CD4-positive, alpha-beta T cell treated with Interferon alpha-2 for 1 hour (primary cell): ENCODE measurements at regions not wholly inside any gene's neighbourhood (a gene's known extent, or its start where the extent isn't known, plus 50 kb on each side); places are given as distances from the start of the nearest gene placed in this dataset.
"Not testable (repeated sequence)": the region's sequence is repeated elsewhere in the genome, so short reads cannot be mapped to it uniquely, and the experiment has no call there.

Experiments
- DNase-seq, 2 donors: peaks; one replicate each; pipeline ENCODE4 v3.0.0-alpha.2; 2020 to 2022

DNA sequence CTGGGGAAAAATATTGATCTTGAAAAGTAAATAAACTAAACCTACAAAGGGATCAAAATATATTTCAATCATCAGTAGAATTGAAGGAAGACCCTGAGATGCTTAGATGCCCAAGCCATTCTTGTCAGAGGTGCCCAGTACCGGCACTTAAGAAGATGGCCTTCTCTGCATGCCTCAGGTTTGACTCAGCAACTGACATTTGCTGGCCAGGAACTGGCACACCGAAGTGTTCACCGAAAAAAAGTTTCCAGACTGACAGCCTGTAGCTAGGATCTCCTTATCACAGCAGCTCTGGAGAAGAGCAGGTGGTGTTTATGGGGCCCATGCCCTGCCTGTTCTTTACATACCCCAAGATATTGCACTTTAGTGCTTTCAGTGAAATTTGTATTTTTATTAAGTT is 203.2 kb downstream of the MOXD1 start:
- DNase-seq, result no peak

DNA sequence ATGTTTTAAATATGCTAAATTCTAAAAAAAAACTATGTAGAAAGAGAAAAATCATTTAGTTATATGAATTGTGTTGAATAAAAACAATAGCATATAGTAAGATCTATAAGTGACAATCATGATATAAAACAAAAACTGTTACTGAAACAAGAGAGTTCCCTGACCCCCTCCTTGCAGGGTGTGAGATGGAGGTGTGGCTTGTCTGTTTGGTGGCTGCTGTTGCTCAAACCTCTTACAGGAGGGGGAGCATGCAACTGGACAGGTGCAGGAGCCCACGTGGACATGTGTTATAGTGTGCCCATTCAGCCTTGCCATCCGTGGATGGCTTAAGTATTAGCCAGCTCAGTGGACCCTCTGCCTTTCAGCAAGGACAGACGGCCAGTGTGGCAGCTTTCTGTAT is 206.7 kb downstream of the MOXD1 start:
- DNase-seq, result no peak

DNA sequence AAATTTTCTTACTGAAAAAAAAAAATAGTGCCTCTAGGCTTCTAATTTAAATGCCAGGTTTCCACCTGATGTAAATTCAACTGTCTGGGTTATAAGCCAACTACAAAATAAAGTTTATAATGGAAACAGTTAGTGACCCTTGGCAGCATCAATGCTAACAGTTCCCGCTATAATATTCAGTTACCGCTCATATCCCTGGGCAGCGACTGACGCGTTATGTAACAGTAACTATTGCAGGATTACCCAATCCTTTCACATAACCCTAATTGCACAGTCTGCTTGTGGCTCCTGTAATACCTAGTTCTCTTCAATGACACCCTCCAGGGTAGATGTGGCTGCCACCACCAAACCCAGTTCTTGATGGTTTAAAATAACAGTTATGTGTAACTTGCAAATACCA is 208.6 kb downstream of the MOXD1 start:
- DNase-seq, result no peak

DNA sequence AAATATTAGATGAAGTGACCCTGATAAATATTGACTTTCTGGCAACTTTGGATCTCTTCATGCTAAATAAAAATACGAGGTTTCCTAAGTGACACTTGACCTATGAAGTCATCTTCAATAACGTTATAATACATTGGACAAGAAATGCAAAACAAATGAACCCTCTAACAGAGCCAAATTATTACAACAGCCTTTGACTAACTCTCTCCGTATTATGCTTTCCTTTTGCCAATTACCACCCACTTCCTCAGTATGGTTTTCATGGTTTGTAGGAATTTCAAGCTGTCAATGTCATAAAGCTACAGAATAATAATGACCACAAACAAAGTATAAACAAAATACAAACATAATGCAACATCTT is 210.5 kb downstream of the MOXD1 start:
- DNase-seq, result no peak

DNA sequence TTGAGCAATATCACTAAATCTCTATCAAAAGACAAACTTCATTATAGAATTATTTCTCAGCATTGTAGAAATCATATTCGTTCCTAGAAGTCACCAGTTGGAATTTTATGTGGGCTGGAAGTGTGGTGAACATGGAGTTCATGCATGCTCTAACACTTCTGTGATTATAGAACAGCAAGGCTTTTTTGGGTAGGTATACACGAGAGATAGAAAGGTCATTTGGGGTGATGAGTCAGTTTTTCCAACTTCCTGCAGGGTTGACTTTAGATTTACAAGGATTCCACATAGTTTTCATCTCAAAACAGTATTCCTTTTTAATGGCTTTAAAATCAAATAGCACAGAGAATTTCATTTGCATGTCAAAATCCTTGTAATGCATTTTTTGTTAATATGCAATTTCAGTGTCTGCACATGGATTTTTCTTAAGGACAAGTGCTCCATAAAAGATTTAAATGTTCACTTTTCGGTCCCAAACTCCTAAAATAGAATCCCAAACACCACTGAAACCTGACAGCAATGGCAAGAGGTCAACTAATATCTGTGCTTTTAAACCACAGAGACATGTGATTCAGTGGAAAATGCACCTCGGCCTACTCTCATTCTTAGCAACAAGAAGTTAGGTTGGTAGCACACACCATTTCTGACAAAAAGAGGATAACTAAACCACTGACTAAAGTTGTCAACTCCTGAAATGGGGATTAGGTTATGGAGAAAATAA is 211.0 kb downstream of the MOXD1 start:
- no peak for DNase-seq

DNA sequence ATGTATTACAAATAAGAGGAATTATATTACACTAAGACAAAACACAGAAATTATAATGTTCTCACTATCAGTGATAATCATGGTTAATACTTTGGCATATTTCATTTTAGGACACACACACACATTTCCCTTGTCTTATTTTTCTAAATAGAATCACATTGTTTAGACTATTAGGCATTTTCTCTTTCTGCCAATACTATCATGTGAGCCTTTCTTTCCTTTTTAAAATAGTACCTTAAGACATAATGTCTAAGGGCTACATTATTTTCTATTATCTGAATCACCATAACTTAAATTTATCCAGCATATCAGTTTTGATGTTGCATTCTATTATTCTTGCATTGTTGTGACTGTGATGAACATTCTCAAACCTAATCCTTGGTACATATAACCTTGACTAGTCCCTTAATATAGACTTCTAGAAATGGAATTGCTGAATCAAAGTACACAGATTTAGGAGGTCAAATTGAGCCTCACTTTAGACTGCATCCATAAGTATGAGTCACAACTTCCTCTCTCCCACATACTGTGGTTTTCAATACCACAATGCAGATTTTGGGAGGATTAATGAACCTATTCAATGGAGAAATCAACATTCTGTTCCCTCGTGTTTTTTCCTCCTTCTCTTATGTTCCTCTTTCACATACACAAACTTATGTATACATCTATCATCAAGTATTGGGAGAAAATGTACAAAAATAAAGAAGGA is 212.6 kb downstream of the MOXD1 start:
- no peak for DNase-seq

DNA sequence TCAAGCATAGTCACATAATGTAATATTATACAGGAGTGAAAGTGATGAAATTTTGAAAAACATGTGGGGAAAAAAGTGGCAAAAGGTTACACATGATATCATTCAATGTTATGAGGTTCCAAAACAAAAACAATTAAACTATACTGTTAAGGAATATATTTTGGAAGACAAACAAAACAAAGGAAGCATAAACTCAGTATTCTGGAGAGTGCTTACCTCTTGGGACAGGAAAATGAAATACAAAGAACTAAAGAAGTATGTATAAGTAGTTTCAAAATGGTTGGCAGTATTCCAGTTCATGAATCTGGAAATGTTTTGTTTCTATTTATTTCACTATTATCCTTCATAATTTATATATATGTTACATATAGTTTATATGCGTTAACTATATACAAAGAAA is 213.5 kb downstream of the MOXD1 start:
- DNase-seq, result no peak

DNA sequence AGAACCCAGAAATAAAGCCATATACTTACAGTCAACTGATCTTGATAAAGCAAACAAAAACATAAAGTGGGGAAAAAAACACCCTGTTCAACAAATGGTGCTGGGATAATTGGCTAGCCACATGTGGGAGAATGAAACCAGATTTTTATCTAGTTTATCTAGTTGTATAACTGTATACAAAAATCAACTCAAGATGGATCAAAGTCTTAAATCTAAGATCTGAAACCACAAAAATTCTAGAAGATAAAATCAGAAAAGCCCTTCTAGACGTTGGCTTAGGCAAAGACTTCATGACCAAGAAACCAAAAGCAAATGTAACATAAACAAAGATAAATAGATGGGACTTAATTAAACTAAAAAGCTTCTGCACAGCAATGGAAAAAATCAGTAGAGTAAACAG is 216.3 kb downstream of the MOXD1 start:
- DNase-seq, result not testable (repeated sequence)

DNA sequence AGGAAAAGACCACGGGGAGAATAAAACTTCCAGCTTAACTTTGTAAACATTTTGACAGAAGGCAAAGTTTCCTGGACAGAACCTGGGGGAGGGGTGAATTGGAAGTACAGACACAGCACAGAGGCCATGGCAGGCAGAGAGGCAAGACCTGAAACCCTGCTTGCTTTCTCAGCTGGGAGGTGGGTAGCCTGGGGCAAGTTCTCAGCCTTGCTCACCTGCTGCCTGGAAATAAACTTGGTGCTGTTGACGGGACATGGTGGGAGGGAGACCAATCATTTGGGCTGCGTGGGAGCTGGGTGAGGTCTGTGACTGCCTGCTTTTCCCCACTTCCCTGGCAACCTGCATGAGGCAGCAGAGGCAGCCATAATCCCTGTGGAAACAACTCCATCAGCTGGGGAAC is 221.3 kb downstream of the MOXD1 start:
- no peak for DNase-seq

DNA sequence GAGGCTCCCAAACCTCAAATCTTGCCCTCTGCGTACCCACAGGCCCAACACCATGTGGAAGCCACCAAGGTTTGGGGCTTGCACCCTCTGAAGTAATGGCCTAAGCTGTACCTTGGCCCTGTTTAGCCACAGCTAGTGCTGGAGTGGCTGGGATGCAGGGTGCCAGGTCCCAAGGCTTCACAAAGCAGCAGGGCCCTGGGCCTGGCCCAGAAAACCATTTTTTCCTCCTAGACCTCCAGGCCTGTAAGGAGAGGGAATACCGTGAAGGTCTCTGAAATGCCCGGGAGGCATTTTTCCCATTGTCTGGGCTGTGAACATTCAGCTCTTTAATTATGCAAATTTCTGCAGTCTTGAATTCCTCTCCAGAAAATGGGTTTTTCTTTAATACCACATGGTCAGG is 223.7 kb upstream of the CCN2 start:
- no peak for DNase-seq

DNA sequence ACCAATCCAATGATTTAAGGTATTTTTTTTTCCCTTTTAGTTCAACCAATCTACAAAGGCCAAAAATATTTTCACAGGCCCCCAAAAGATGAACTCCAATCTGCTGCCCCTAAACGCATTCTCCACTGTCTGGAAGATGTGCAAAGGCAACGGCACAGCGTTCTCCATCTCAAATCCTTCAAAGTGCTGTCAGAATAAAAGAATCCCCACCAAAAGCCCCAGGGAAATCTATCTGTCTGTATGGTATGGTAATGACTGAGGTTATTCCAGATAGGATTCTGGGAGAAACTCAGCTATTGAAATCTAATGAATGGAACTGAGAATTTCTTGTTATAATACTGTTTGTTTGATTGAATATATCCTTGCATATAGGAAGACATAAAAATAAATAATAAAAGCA is 217.8 kb upstream of the CCN2 start:
- no peak for DNase-seq

DNA sequence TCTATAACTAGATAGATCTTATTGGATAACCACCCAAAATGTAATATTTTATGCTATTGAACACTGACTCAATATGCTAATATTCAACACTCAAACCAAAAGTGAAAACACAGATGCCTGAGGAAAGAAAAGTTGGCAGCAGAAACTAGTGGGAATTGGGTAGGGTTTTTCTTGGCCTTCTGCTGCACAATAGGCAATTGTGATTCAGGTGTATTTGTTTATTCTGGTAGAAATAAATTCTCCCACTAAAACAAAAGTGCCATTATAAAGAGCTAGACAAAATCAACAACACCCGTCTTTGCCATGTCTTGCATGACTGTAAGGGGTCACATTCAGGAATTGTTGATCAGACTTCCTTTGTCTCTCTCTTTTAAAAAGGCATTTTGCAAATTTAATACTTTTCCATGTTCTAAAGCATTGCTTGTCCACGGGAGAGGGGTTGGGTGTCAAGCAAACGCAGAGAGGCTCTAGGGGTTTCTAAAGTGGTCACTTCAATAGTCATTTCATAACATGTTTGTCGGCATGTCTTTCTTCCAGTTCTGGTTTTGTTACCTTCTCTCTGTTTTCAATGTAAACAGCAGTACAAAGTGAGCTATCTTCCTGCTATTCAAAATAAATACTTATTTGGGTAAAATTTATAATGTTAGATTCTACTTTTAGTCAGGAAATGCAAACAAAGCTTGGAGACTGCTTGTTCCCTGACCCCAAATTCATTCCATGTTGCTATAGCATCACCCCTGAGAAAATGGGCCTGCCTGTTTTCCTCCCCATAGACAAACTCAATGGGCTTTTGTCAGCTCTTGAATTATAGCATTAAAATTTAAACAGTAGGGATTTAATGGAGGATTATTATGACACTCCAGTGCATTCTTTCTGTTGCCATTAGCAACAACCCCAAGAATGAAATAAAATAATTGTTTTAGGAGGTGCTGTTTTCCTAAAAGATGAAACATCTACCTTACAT is 217.0 kb upstream of the CCN2 start:
- DNase-seq, result no peak

DNA sequence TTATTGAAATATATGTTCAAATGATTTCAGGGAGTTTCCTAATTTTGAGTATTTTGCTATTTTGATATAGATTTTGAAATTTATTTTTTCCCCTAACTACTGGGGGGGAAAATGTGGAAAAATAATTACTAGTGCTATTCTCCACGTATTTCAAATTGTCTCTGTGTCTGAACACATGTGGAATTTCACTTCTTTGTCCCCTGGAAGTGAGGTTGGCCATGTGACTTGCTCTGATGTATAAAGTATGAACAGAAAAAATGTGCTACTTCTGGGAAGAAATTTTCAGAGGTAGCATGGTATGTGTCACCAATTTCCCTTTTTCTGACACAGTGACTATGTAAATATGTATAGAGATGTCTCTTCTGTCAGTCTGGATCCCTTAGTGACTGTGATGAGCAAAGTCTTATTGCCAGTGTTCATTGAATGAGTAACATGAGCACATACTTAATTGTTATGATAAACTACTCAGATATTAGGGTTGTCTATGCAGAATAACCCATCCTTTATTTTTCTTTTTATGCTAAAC is 215.4 kb upstream of the CCN2 start:
- DNase-seq, result no peak

DNA sequence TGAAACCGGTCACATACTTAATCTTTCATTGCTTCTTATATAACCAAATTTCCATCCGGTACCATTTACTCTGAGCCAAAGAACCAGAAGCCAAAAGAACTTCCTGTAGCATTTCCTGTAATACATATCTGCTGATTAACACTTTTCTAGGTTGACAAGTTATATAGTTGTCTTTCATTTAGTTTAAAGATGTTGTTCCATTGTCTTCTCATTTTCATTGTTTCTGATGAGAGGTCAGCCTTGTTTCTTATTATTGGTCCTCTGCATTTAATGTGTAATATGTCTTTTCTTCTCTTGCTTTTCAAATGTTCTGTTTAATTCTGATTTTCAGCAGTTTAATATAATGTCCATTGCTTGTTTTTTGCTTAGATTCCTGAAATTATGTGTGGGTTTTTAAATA is 214.5 kb upstream of the CCN2 start:
- DNase-seq, result no peak

DNA sequence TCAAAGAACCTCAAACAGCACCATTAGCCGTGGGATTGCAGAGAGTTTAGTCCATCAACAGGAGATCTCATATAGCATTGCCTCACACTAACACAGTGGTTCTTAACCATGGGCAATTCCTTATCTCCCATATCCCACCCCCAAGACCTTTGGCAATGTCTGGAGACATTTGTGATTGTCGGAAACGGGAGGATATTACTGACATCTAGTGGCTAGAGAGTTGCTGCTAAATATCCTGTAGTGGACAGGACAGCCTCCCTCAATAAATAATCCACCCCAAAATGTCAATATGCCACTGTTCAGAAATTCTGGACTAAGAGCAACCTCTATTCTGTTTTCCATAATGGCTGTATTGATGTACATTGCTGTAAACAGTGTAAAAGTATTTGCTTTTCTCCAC is 210.1 kb upstream of the CCN2 start:
- DNase-seq, result no peak

DNA sequence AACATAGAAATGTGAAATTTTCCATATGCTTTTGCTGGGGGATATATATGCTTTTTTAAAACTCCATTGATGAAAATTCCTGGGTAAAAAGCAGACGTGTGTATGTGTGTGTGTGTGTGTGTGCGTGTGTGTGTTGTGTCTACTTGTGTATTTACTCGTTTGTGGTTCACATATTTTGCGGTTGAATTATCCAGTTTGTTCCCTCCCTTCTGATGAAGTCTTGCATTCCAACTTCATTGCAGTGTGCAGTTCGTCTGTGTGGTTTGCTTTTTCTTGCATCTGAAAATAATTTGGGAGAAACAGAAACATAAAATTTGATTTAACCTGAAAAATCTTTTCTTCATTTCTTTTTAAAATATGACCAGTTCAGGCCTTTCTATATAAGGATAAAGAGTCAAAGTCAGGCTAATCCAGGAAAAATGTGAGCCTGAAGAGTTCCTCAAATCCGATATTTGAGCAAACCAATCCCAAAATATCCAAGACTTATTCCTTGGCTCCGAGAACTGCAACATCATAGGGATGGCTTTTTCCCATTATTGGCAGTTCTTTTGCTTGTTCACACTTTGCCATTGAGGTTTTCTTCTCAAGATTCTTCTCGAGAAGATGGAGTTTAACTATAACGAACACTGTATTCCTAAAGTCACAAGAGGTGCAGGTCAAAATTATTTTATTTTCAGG is 202.2 kb upstream of the CCN2 start:
- no peak for DNase-seq

DNA sequence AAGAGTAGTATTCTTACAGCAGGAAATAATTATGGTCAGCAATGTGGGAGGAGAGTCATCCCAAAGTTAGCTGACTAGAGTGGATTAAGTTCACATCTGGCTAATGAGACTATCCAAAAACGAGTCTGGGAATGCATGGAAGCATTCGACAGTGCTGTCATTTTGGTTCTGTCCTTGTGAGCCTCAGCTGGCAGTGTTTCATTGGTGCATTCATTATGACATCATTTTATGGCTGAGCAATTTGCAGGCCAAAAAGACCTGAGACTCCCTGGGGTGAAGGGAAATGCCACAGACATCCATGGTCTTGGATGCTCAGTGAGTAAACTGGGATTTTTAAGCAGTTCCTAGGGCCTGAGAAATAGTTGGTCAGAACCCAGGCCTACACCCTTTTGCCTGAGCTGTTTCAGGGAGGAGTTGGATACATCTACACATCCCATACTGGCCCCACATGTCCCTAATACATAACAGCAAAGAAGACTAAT is 196.4 kb upstream of the CCN2 start:
- no peak for DNase-seq

DNA sequence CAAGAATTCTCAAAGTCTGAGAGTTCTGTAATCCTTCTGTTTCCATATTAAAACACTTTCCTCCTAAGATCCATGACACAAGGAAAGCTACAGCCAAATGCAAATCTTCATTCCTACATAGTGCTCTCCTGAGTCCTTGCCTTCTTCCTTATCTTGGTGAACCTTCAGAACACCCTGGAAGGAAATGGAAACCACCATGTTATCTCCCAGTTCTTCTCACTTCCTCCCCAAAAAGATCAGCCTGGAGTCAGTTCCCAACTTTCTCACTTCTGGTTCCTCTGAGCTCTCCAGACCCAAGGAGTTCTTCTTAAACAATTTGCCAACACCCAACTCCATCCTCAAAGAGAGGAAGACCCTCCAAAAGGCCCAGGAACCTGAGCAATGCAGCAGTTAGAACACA is 193.3 kb upstream of the CCN2 start:
- DNase-seq, result no peak

DNA sequence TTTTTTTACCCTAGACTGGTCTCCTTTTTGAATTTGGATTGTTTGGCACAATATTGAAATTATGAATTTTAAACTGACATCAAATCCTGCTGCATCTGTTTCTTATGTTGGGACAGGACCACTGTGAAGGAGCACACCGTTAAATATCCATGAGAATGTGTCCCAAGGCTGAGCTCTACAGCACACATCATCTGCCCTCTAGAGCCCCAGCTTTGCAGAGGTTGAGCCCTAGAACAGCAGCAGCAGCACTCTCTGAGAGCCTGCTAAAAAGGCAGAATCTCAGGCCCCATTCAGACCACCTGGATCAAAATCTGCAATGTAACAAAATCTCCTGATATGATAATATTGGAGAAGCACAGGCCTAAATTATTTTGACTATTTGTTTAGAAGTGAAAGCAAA is 192.1 kb upstream of the CCN2 start:
- DNase-seq, result no peak

DNA sequence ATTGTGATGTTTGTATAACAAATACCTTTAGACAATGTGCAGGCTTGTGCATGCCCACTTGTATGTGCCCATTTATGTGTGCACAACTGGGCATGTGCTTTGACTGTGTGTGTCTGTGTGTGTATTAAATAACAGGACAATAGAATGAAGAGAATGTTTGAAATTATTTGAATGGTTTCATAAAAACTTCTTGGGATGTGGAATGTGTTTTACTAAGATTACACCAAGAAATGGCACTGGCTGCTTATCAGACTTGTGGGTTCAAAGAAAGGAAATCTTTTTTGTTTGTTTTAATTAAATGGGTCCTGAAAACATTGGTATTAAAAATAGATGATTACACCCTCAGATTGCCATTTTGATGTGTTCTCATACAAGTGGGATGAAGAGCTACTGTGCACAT is 191.6 kb upstream of the CCN2 start:
- no peak for DNase-seq

DNA sequence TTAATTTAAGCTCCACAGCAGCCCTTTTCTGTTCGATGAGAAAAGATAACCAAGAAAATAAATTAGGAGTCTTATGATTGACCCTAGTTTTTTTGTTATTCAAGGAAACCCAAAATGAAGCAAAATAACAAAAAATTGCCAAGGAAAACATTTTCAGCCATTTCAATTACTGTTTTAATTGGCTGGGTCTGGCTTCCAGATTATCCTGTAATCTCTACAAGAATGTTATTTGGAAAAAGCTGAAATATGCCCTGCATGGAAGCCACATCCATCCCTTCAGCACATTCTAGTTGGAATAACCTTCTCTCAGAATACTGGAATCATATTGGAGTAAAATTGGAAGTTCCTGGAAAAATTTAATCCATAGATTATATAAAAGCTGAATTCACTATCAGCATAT is 191.1 kb upstream of the CCN2 start:
- no peak for DNase-seq

DNA sequence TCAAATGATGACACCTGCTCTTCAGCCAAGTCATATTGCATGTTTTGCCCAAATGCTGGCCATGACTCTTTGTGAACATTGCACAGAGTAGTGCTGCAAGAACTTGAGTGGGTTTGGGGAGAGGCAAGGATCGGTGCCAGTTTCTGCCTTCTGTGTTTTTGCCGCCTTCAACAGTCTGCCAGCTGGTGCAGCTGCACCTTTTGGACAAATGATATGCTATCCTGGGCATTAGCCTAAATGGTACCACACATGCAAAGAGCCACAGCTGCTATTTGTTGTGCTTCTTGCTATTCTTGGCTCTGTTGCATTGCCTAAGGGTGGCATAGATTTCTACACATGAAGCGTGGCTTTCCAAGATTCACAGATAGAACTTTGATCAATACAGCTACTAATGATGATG is 189.0 kb upstream of the CCN2 start:
- DNase-seq, result no peak

DNA sequence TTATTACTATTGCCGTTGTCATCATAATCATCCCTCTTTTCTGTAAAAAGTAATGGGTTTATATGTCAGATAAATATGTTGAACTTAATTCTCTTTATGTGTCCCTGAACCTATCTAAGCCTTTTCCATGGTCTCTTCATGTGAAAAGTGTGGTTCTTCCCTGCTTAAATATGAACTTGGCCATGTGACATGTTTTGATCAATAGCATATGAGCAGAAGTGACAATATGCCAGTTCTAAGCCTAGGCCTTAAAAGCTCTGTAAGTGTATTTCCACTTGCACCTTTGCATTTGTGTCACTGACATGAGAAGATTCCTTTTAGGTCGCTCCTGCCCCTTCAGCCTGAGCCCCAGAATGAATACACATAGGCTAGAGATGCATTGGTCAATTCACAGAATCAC is 188.4 kb upstream of the CCN2 start:
- no peak for DNase-seq
